NB4 (cell line): ENCODE measurements at regions not wholly inside any gene's neighbourhood (a gene's known extent, or its start where the extent isn't known, plus 50 kb on each side); places are given as distances from the start of the nearest gene placed in this dataset.

ENCODE experiments used
- DNase-seq: peaks from one replicate; pipeline ENCODE4 v3.0.0; 2010; ENCODE audit warnings: low read depth
- H3K4me3 ChIP-seq: one replicate; pipeline ENCODE4 v1.5.1; 2011; ENCODE audit warnings: mild to moderate bottlenecking, low read depth, low read length, moderate library complexity
- CTCF ChIP-seq: IDR thresholded peaks from one replicate; pipeline ENCODE4 v1.5.1; 2012; ENCODE audit warnings: low read depth, low read length
- MAX ChIP-seq: IDR thresholded peaks from 2 replicates; pipeline ENCODE4 v1.6.1; 2011; ENCODE audit warnings: low read depth, low read length
- MYC ChIP-seq: IDR thresholded peaks from 2 replicates; pipeline ENCODE4 v1.6.1; 2011; ENCODE audit warnings: low read depth, low read length
- POLR2A ChIP-seq: IDR thresholded peaks from 2 replicates; pipeline ENCODE4 v1.6.1; 2011; ENCODE audit warnings: mild to moderate bottlenecking; ENCODE audit not compliant: insufficient read length; ENCODE audit errors: extremely low read depth

GRCh38 chr4:27178061-27178460, 317.4 kb downstream of the STIM2 start:
- no peak for DNase-seq
- no peak overlapping the region for H3K4me3 ChIP-seq
- TF ChIP-seq MYC (no peak), POLR2A (no peak), MAX (no peak), CTCF (no peak)

- TF ChIP-seq POLR2A (no peak), CTCF (no peak), MYC (no peak), MAX (no peak)
Observed at GRCh38 chr4:27181693-27182092, 321.1 kb downstream of the STIM2 start.

GRCh38 chr4:27182211-27182610, 321.6 kb downstream of the STIM2 start:
- TF ChIP-seq MYC (no peak), MAX (no peak), CTCF (no peak), POLR2A (no peak)
- no peak overlapping the region for H3K4me3 ChIP-seq
- DNase-seq = no peak

More at GRCh38 chr4:27181693-27182092, 321.1 kb downstream of the STIM2 start:
- H3K4me3 ChIP-seq = no peak overlapping the region
- no peak for DNase-seq

- TF ChIP-seq MYC (no peak), POLR2A (no peak), MAX (no peak), CTCF (no peak)
- no peak overlapping the region for H3K4me3 ChIP-seq
- no peak for DNase-seq
Observed at GRCh38 chr4:27184508-27185155, 324.0 kb downstream of the STIM2 start.

- no peak for TF ChIP-seq MAX
- no peak for TF ChIP-seq CTCF
- no peak for TF ChIP-seq MYC
- TF ChIP-seq POLR2A = no peak
- no peak for DNase-seq
- no peak overlapping the region for H3K4me3 ChIP-seq
Observed at GRCh38 chr4:27186710-27187109, 326.1 kb downstream of the STIM2 start.

- DNase-seq = no peak
- TF ChIP-seq MYC (no peak), MAX (no peak)
- H3K4me3 ChIP-seq = no peak overlapping the region
Observed at GRCh38 chr4:27187786-27188185, 327.1 kb downstream of the STIM2 start.
